ENCODE measurements at regions not wholly inside any gene's neighbourhood (a gene's known extent, or its start where the extent isn't known, plus 50 kb on each side); places are given as distances from the start of the nearest gene placed in this dataset.
A peak's percentile ranks its signal among the peaks of the same experiment; 100 is the strongest.

- TF ChIP-seq, protein P1, sequence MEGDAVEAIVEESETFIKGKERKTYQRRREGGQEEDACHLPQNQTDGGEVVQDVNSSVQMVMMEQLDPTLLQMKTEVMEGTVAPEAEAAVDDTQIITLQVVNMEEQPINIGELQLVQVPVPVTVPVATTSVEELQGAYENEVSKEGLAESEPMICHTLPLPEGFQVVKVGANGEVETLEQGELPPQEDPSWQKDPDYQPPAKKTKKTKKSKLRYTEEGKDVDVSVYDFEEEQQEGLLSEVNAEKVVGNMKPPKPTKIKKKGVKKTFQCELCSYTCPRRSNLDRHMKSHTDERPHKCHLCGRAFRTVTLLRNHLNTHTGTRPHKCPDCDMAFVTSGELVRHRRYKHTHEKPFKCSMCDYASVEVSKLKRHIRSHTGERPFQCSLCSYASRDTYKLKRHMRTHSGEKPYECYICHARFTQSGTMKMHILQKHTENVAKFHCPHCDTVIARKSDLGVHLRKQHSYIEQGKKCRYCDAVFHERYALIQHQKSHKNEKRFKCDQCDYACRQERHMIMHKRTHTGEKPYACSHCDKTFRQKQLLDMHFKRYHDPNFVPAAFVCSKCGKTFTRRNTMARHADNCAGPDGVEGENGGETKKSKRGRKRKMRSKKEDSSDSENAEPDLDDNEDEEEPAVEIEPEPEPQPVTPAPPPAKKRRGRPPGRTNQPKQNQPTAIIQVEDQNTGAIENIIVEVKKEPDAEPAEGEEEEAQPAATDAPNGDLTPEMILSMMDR (conservative IDR thresholded peaks at IDR 0.05), result no peak
These were observed 488.3 kb downstream of the ANKRD50 start for GRCh38 chr4:124224256-124224655.

GRCh38 chr4:124227981-124228380 lies 484.6 kb downstream of the ANKRD50 start:
- TF ChIP-seq, protein P1 (conservative IDR thresholded peaks at IDR 0.05), result no peak
- H3K27ac ChIP-seq, result no peak overlapping the region

More at GRCh38 chr4:124224256-124224655, 488.3 kb downstream of the ANKRD50 start:
- H3K27ac ChIP-seq, result no peak overlapping the region

GRCh38 chr4:124230268-124230667 lies 482.3 kb downstream of the ANKRD50 start:
- TF ChIP-seq, protein P1 (conservative IDR thresholded peaks at IDR 0.05), result no peak

GRCh38 chr4:124234771-124235170 lies 477.8 kb downstream of the ANKRD50 start:
- no peak overlapping the region for H3K27ac ChIP-seq
- TF ChIP-seq, protein P1 (conservative IDR thresholded peaks at IDR 0.05), result no peak

More at GRCh38 chr4:124230268-124230667, 482.3 kb downstream of the ANKRD50 start:
- no peak overlapping the region for H3K27ac ChIP-seq

GRCh38 chr4:124243671-124244366 lies 468.7 kb downstream of the ANKRD50 start:
- TF ChIP-seq, protein P1 (conservative IDR thresholded peaks at IDR 0.05), result no peak
- no peak overlapping the region for H3K27ac ChIP-seq

DNA sequence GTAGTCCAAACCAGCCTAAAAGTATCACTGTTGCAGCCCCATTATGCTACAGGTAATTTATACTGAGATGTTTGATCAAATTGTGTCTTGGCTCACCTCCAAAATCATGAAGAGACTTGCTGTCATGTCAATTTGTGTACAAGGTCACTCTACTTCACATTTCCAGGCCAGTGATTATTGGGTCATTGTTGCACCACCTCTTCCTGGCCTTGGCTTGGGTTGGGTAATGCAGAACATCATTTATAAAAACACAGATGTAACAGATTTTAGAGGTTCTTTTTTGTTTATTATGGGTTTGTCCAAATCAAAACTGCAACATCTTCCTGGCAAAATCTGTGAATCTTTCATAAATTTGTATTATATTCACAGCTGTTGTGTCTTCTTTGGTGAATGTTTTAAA lies 459.5 kb downstream of the ANKRD50 start:
- no peak overlapping the region for H3K27ac ChIP-seq
- TF ChIP-seq, protein P1 (conservative IDR thresholded peaks at IDR 0.05), result no peak

DNA sequence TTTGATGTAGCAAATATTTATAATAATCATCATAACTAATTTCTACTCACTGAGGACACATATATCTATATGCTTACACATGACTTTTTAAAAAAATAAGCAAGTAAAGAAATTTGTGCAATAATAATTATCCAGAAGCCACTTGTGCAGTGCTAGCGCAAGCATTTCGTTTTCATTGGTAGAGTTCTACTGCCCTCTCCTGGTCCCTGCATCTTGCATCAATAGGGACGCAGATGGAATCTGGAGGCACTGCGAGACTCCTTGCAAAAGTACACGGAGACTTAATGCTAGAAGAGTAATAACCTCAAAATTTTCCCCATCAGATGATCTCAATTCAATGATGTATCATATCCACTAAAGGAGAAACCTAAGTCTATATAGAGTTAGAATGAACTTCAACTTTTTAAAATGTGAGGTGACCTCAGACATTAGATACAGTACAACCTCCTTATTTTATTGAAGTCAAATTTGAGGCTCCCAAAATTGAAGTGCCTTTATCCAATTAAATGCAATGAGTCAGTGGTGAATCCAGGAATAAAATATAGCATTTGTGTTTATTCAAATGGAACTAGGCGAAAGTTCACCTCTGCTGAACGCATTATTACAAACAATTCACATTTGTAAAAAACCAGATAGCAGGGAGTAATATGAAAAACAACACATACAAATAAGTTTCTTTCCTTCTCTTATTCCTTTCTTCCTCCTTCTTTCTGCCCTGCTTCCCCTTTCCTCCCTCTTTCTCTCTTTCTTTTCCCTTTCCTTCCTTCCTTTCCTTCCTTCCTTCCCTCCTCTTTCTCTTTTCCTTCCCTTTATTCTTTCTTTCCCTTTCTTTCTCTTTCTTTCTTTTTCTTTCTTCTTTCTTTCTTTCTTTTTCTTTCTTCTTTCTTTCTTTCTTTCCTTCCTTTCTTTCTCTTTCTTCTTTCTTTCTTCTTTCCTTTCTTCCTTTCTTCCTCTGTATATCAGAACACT lies 450.0 kb downstream of the ANKRD50 start:
- TF ChIP-seq, protein P1 (conservative IDR thresholded peaks at IDR 0.05), result peak; percentile 86
- no peak overlapping the region for H3K27ac ChIP-seq
